Ovary (tissue), 3 donors: ENCODE measurements at regions not wholly inside any gene's neighbourhood (a gene's known extent, or its start where the extent isn't known, plus 50 kb on each side); places are given as distances from the start of the nearest gene placed in this dataset.

Experiments used
- CTCF ChIP-seq, 3 donors: fragments of 450-650 bp in 2 of 3; fragments of 200-600 bp in 1 of 3; IDR thresholded peaks; one replicate each; pipeline versions ENCODE4 v1.5.1 to v1.8.0; 2016 to 2022; ENCODE audit warnings: antibody characterized with exemption in 3 of 3, mild to moderate bottlenecking in 1 of 3
- EP300 ChIP-seq: sonication (generic); formaldehyde crosslinking; IDR thresholded peaks from one replicate; pipeline ENCODE4 v1.6.1; 2017; ENCODE audit warnings: antibody characterized with exemption
- POLR2A ChIP-seq: fragments of 450-650 bp; IDR thresholded peaks from one replicate; pipeline ENCODE4 v1.6.1; 2017; ENCODE audit warnings: antibody characterized with exemption, mild to moderate bottlenecking, moderate library complexity
- donor health status: DM: no; HTN: no; CAD: no.

- TF ChIP-seq CTCF (IDR thresholded peaks at IDR 0.05) (no peak), POLR2A (no peak), EP300 (no peak)
These were observed 422.5 kb downstream of the GADD45G start for GRCh38 chr9:90027296-90027790.
